ENCODE measurements at regions not wholly inside any gene's neighbourhood (a gene's known extent, or its start where the extent isn't known, plus 50 kb on each side); places are given as distances from the start of the nearest gene placed in this dataset.
"Not testable (repeated sequence)": the region's sequence is repeated elsewhere in the genome, so short reads cannot be mapped to it uniquely, and the experiment has no call there.

- not testable (repeated sequence) for DNase-seq (ENCODE audit: low spot score)
These were observed 85.3 kb upstream of the MAGI3 start for GRCh38 chr1:113305029-113305428.

- DNase-seq (ENCODE audit: low spot score): peak; percentile 90
These were observed 82.4 kb upstream of the MAGI3 start for GRCh38 chr1:113307771-113308445.

- not testable (repeated sequence) for DNase-seq (ENCODE audit: low spot score)
These were observed 77.7 kb upstream of the MAGI3 start for GRCh38 chr1:113312651-113313050.

- DNase-seq (ENCODE audit: low spot score): no peak
These were observed 75.7 kb upstream of the MAGI3 start for GRCh38 chr1:113314600-113314999.

GRCh38 chr1:113320272-113320671 is 70.0 kb upstream of the MAGI3 start:
- DNase-seq (ENCODE audit: low spot score): peak; percentile 68

GRCh38 chr1:113320972-113321680 is 69.2 kb upstream of the MAGI3 start:
- no peak for DNase-seq (ENCODE audit: low spot score)

GRCh38 chr1:113321771-113322387 is 68.4 kb upstream of the MAGI3 start:
- DNase-seq (ENCODE audit: low spot score): no peak

GRCh38 chr1:113322439-113322838 is 67.9 kb upstream of the MAGI3 start:
- DNase-seq (ENCODE audit: low spot score): no peak

- no peak for DNase-seq (ENCODE audit: low spot score)
These were observed 65.3 kb upstream of the MAGI3 start for GRCh38 chr1:113325022-113325421.

GRCh38 chr1:113326976-113327375 is 63.3 kb upstream of the MAGI3 start:
- DNase-seq (ENCODE audit: low spot score): no peak

GRCh38 chr1:113333056-113333455 is 57.3 kb upstream of the MAGI3 start:
- DNase-seq (ENCODE audit: low spot score): no peak

- DNase-seq (ENCODE audit: low spot score): no peak
These were observed 50.3 kb upstream of the MAGI3 start for GRCh38 chr1:113340038-113340437.

Measured in SW480 (cell line).